ELF-1 (cell line): ENCODE measurements at regions not wholly inside any gene's neighbourhood (a gene's known extent, or its start where the extent isn't known, plus 50 kb on each side); places are given as distances from the start of the nearest gene placed in this dataset.

Experiments
- DNase-seq: peaks from one replicate; pipeline ENCODE4 v3.0.0-alpha.2; 2016; ENCODE audit warnings: low read depth, low spot score

DNA sequence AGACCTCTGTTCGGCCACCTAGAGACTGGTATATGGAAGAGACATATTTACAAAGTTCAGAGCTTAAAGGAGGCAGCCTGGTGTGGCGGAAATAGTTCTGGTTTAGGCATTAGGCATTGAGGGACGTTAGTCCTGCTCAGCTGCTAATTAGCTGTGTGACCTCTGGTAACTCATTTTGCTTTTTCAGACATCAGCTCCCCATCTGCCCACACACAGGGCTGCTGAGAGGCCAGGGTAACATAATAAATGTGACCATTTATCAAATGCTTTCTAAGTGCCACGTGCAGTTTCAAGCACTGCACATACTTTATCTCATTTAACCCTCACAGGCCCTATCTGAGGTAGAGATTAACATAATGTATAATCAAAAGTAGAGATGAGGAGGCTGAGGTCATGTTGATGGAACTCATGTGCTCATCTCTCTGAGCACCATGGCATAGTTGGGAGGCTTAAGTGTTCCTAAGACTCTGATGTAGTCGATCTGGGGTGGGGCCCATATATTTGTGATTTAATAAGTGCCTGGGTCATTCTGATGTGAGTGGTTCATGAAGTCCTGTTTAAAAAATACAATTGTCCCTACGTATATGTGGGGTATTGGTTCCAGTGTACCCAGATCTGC, 267.2 kb upstream of the PLXNA2 start:
- DNase-seq, result no peak

DNA sequence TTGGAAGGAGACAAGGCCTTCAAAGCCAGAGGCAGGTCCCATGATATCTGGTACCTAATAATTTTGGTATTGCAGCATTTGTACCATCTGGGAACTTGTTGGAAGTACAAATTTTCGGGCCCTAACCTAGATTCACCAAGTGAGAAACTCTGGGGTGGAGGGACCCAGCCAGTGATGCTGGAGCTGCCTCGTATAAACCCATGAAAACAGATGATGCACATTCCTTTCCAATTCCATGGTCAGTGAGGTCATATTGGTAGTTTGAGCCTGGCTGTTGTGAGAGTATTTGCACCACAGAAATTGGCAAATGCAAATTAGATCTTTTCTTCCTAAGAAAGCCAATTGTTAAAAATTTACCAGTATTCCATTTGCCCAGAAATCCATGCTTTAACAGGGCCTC, 269.6 kb upstream of the PLXNA2 start:
- DNase-seq, result no peak

- no peak for DNase-seq
Measured at GRCh38 chr1:208515129-208515528, 270.9 kb upstream of the PLXNA2 start.

- no peak for DNase-seq
Measured at GRCh38 chr1:208516780-208517179, 272.6 kb upstream of the PLXNA2 start.

GRCh38 chr1:208520438-208521099, 276.4 kb upstream of the PLXNA2 start:
- DNase-seq, result no peak

- DNase-seq, result no peak
Measured at GRCh38 chr1:208521534-208521933, 277.4 kb upstream of the PLXNA2 start.

- DNase-seq, result no peak
Measured at GRCh38 chr1:208523007-208523406, 278.8 kb upstream of the PLXNA2 start.

- DNase-seq, result no peak
Measured at GRCh38 chr1:208524376-208524775, 280.2 kb upstream of the PLXNA2 start.

GRCh38 chr1:208524925-208525324, 280.7 kb upstream of the PLXNA2 start:
- no peak for DNase-seq

DNA sequence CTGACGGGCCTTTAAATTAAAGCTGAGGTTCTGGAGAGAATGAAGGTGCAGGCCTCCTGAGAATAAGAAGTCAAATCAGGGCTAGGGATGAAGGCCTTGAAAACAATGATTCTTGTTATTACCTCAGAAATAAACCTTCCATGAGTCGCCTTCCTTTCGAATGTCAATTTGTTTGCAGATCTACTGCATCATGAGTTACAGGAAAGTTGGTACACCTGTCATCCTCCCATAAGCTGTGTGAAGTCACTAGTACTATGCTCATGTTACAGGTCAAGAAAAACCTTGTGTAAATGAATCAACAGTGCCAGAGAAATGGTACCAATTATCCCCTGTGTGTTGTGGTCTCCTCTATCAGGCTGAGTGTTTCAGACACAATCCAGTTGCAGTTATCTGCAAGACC, 281.2 kb upstream of the PLXNA2 start:
- no peak for DNase-seq

- DNase-seq, result peak; percentile 70
Measured at GRCh38 chr1:208526613-208527125, 282.5 kb upstream of the PLXNA2 start.

DNA sequence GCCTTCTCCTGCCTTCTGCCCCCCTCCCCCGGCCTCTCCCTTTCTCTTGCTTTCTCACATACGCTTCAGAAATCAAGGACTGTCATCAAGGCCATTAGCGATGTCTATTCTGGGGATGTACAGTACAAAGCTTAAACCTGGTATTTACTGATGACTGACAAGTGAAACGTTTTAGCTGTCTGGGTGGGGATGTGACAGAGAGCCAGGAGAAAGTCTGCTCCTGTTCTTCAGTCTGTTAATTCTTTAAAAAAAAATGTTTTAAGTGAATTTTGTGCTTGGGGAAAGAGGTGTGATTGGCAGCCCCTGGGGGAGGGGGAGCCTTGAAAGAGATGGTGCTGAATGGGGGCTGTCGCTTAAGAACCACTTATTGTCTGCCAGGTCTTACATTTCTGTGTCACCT, 283.0 kb upstream of the PLXNA2 start:
- no peak for DNase-seq

- DNase-seq, result no peak
Measured at GRCh38 chr1:208528578-208529240, 284.5 kb upstream of the PLXNA2 start.

- no peak for DNase-seq
Measured at GRCh38 chr1:208531003-208531750, 287.0 kb upstream of the PLXNA2 start.

- DNase-seq, result peak; percentile 35
Measured at GRCh38 chr1:208533746-208534598, 289.8 kb upstream of the PLXNA2 start.

DNA sequence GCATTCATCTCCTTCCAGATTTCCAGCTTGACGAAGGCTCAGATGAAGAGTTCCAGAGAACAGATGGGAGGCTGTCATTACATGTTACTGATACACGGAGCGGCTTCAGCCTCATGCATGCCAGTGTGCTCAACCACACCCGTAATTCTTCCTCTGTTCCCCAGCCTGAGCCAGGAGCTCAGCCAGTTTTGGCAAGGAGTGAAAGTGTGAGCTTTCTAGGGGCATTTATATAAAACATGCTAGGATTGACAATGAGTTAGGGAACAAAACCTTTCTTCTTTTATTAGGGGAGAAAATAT, 290.4 kb upstream of the PLXNA2 start:
- no peak for DNase-seq

DNA sequence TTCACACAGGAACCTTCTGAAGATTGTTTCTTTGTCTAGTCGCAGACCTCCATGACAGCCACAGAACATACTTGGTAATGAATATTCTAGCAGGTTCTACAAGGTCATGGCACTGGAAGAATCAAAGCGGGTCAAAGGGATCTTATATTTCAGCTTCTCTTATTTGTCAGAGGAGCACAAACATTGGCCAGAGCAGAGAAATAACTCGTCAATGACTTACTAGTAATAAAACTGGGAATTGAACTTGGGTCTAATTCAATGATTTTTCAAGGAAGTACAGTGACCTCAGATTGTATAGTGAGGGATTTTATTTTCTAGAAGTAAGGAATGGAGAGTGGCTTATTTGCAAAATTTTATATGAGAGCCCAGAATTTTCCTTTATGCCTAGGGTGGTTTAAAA, 290.8 kb upstream of the PLXNA2 start:
- no peak for DNase-seq

- no peak for DNase-seq
Measured at GRCh38 chr1:208535511-208535910, 291.3 kb upstream of the PLXNA2 start.

DNA sequence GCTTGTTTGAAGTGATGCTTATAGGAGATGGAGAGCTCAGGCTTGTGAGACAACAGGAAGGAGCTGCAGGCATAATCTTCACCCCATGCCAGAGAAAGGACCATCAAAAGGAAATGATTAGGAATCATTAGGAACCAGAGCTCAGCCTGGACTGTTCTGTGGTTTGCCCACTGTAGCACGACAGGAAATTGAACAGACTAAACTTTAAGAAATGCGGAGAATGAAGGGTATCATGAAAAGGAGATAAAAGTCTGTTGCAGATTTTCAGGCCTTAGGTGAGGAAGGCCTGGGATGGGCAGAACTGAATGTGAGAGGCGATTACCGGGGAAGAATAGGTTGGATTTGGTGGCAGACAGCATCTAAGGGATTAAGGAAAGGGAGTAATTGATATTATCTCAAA, 292.0 kb upstream of the PLXNA2 start:
- peak; percentile 25 for DNase-seq

DNA sequence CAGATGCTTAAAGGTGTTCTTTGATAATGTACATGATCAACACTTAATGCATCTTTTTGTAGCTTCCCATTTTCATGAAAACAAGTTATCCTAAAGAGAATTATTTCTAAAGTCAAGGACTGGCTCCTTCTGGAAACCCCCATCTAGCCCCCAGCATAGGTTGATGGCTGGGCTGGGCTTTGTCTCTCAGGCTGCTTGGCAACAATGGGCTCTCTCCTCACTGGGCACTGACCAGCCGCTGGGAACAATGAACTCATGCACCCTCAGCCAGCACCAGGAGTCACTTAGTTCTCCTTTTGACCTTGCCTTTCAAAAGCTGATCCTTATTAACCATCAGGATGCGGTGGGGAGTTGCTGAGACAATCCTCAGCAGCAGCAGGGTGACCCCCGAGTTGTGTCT, 293.0 kb upstream of the PLXNA2 start:
- DNase-seq, result no peak

DNA sequence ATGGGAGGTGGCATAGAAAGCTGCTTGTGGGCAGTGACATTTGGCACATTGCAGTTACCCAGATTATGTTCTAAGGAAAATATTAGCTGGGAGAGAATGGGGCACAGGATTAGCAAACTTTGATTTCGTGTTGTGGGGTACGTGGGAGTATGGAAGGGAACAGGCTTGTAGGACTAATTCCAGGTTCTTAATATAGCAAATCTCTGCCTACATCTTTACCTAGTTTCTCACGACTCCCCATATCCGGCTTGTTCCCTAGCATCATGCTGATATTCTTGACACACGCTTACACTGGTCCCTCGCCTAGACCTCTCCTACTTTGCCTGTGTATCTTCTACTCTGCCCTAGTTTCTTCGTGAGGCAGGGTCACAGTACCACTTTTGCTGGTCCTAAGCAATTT, 293.9 kb upstream of the PLXNA2 start:
- DNase-seq, result no peak

DNA sequence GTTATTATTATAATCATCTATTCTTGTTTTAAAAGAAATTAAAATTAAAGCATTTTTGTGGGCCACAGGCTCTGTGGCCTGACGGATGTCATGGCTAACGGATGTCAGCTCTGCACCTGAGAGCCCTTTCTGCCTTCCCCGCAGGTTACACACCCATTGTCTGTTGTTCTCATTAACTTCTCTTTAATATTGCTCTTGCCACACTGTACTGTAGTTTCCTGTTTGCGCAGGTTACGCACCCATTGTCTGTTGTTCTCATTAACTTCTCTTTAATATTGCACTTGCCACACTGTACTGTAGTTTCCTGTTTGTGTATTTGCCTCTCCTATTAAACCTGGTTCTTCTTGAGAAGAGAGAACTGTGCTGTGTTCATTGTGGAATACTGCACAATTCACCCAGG, 294.4 kb upstream of the PLXNA2 start:
- DNase-seq, result no peak
